ENCODE measurements at regions not wholly inside any gene's neighbourhood (a gene's known extent, or its start where the extent isn't known, plus 50 kb on each side); places are given as distances from the start of the nearest gene placed in this dataset.

- H3K4me1 ChIP-seq = no peaks in the 10 kb centered on the region
- no peak overlapping the region for H3K27ac ChIP-seq
- H3K36me3 ChIP-seq = no peaks in the 10 kb centered on the region
- H3K9ac ChIP-seq = no peak overlapping the region
- peaks cover 13 to 23% (median 18%) of the 10 kb centered on the region in 11 experiments for H3K9me3 ChIP-seq (replicated peaks in 1 of 11)
- no peak overlapping the region for H3K4me2 ChIP-seq
- no peaks in the 10 kb centered on the region for H4K20me1 ChIP-seq
- no peak for TF ChIP-seq Cebpa-rat (IDR thresholded peaks at IDR 0.05)
- no peaks in the 10 kb centered on the region for H3K27me3 ChIP-seq
- no peak overlapping the region for H3K4me3 ChIP-seq
These were observed 1044.7 kb downstream of the BRD1 start for GRCh38 chr22:48782811-48783511.

GRCh38 chr22:48782326-48782725, 1045.3 kb downstream of the BRD1 start:
- no peak overlapping the region for H3K27ac ChIP-seq
- no peaks in the 10 kb centered on the region for H3K27me3 ChIP-seq
- H4K20me1 ChIP-seq = no peaks in the 10 kb centered on the region
- H3K4me2 ChIP-seq = no peak overlapping the region
- H3K9me3 ChIP-seq (replicated peaks in 1 of 11) = peaks cover 20 to 30% (median 24%) of the 10 kb centered on the region in 11 experiments
- no peak overlapping the region for H3K4me3 ChIP-seq
- no peaks in the 10 kb centered on the region for H3K4me1 ChIP-seq
- no peaks in the 10 kb centered on the region for H3K36me3 ChIP-seq
- no peak for TF ChIP-seq Cebpa-rat (IDR thresholded peaks at IDR 0.05)
- no peak overlapping the region for H3K9ac ChIP-seq

GRCh38 chr22:48781868-48782267, 1045.8 kb downstream of the BRD1 start:
- peaks cover 24 to 34% (median 29%) of the 10 kb centered on the region in 11 experiments for H3K9me3 ChIP-seq (replicated peaks in 1 of 11)
- no peaks in the 10 kb centered on the region for H3K4me1 ChIP-seq
- H3K36me3 ChIP-seq = no peaks in the 10 kb centered on the region
- H3K27ac ChIP-seq = no peak overlapping the region
- H4K20me1 ChIP-seq = no peaks in the 10 kb centered on the region
- no peak overlapping the region for H3K9ac ChIP-seq
- H3K4me2 ChIP-seq = no peak overlapping the region
- H3K4me3 ChIP-seq = no peak overlapping the region
- TF ChIP-seq Cebpa-rat (IDR thresholded peaks at IDR 0.05) = no peak
- H3K27me3 ChIP-seq = no peaks in the 10 kb centered on the region

GRCh38 chr22:48781391-48781790, 1046.3 kb downstream of the BRD1 start:
- no peaks in the 10 kb centered on the region for H4K20me1 ChIP-seq

GRCh38 chr22:48780597-48781277, 1046.9 kb downstream of the BRD1 start:
- H4K20me1 ChIP-seq = no peaks in the 10 kb centered on the region
- H3K36me3 ChIP-seq = no peaks in the 10 kb centered on the region
- H3K4me2 ChIP-seq = no peak overlapping the region
- H3K9ac ChIP-seq = no peak overlapping the region
- H3K27me3 ChIP-seq = no peaks in the 10 kb centered on the region
- no peak for TF ChIP-seq Cebpa-rat (IDR thresholded peaks at IDR 0.05)
- H3K4me1 ChIP-seq = no peaks in the 10 kb centered on the region
- no peak overlapping the region for H3K27ac ChIP-seq
- H3K9me3 ChIP-seq (replicated peaks in 1 of 11) = peaks cover 36 to 45% (median 40%) of the 10 kb centered on the region in 11 experiments
- no peak overlapping the region for H3K4me3 ChIP-seq

More at GRCh38 chr22:48781391-48781790, 1046.3 kb downstream of the BRD1 start:
- no peak overlapping the region for H3K27ac ChIP-seq
- no peak overlapping the region for H3K4me2 ChIP-seq
- no peaks in the 10 kb centered on the region for H3K4me1 ChIP-seq
- no peak overlapping the region for H3K9ac ChIP-seq
- no peak overlapping the region for H3K4me3 ChIP-seq
- peaks cover 29 to 39% (median 34%) of the 10 kb centered on the region in 11 experiments for H3K9me3 ChIP-seq (replicated peaks in 1 of 11)
- no peak for TF ChIP-seq Cebpa-rat (IDR thresholded peaks at IDR 0.05)
- H3K27me3 ChIP-seq = no peaks in the 10 kb centered on the region
- H3K36me3 ChIP-seq = no peaks in the 10 kb centered on the region

- Histone ChIP-seq H3K4me1 (no peaks in the 10 kb centered on the region), H3K27me3 (no peaks in the 10 kb centered on the region), H4K20me1 (no peaks in the 10 kb centered on the region), H3K9me3 (replicated peaks in 1 of 11) (peaks cover 41 to 52% (median 48%) of the 10 kb centered on the region in 11 experiments), H3K9ac (no peak overlapping the region), H3K36me3 (no peaks in the 10 kb centered on the region), H3K4me2 (no peak overlapping the region), H3K27ac (no peak overlapping the region), H3K4me3 (no peak overlapping the region)
- TF ChIP-seq Cebpa-rat (IDR thresholded peaks at IDR 0.05) = no peak
These were observed 1047.7 kb downstream of the BRD1 start for GRCh38 chr22:48779661-48780596.

- H3K9ac ChIP-seq = no peak overlapping the region
- peaks cover 41 to 55% (median 51%) of the 10 kb centered on the region in 11 experiments for H3K9me3 ChIP-seq (replicated peaks in 1 of 11)
- no peaks in the 10 kb centered on the region for H3K36me3 ChIP-seq
- H3K4me2 ChIP-seq = no peak overlapping the region
- H4K20me1 ChIP-seq = no peaks in the 10 kb centered on the region
- H3K27me3 ChIP-seq = no peaks in the 10 kb centered on the region
- H3K27ac ChIP-seq = no peak overlapping the region
- H3K4me3 ChIP-seq = no peak overlapping the region
- TF ChIP-seq Cebpa-rat (IDR thresholded peaks at IDR 0.05) = no peak
- H3K4me1 ChIP-seq = no peaks in the 10 kb centered on the region
These were observed 1048.4 kb downstream of the BRD1 start for GRCh38 chr22:48779211-48779643.

- Histone ChIP-seq H3K9me3 (replicated peaks in 1 of 11) (peaks cover 41 to 61% (median 51%) of the 10 kb centered on the region in 11 experiments), H3K4me2 (no peak overlapping the region), H3K27ac (no peak overlapping the region), H3K27me3 (no peaks in the 10 kb centered on the region), H3K9ac (no peak overlapping the region), H3K4me3 (no peak overlapping the region), H4K20me1 (no peaks in the 10 kb centered on the region), H3K36me3 (no peaks in the 10 kb centered on the region), H3K4me1 (no peaks in the 10 kb centered on the region)
- no peak for TF ChIP-seq Cebpa-rat (IDR thresholded peaks at IDR 0.05)
These were observed 1049.1 kb downstream of the BRD1 start for GRCh38 chr22:48778308-48779195.
